Breast epithelium (tissue), 4 donors: ENCODE measurements at regions not wholly inside any gene's neighbourhood (a gene's known extent, or its start where the extent isn't known, plus 50 kb on each side); places are given as distances from the start of the nearest gene placed in this dataset.

Experiments
- DNase-seq, 2 donors: peaks; one replicate each; pipeline ENCODE4 v3.0.0-alpha.2; 2019; ENCODE audit warnings: low spot score in 2 of 2
- H3K27ac ChIP-seq, 2 donors: fragments of 200-600 bp; sonication (generic) in 1 of 2; one replicate each; pipeline ENCODE4 v1.5.1; 2016 to 2019; ENCODE audit warnings: mild to moderate bottlenecking in 1 of 2
- H3K27me3 ChIP-seq, 2 donors: fragments of 200-600 bp; sonication (generic) in 1 of 2; one replicate each; pipeline versions ENCODE4 v1.5.1 to v1.6.0; 2017 to 2019; ENCODE audit warnings: control low read depth in 1 of 2, mild to moderate bottlenecking in 1 of 2
- H3K36me3 ChIP-seq: fragments of 200-600 bp; one replicate; pipeline ENCODE4 v1.5.1; 2019
- H3K4me1 ChIP-seq, 2 donors: fragments of 200-600 bp; sonication (generic); one replicate each; pipeline ENCODE4 v1.5.1; 2016 to 2019; ENCODE audit warnings: control low read depth in 1 of 2
- H3K4me3 ChIP-seq, 3 donors: fragments of 200-600 bp; sonication (generic); 1 replicate in 2 of 3; 2 replicates in 1 of 3; pipeline ENCODE4 v1.5.1; 2016 to 2019; ENCODE audit warnings: mild to moderate bottlenecking in 3 of 3, moderate library complexity in 2 of 3
- H3K9me3 ChIP-seq, 2 donors: fragments of 200-600 bp; sonication (generic) in 1 of 2; one replicate each; pipeline ENCODE4 v1.5.1; 2016 to 2019; ENCODE audit warnings: control low read depth in 1 of 2
- CTCF ChIP-seq, 3 donors: fragments of 450-650 bp; IDR thresholded peaks; one replicate each; pipeline ENCODE4 v1.5.1; 2016 to 2017; ENCODE audit warnings: antibody characterized with exemption in 3 of 3, mild to moderate bottlenecking in 3 of 3, moderate library complexity in 3 of 3
- POLR2A ChIP-seq: fragments of 450-650 bp; IDR thresholded peaks from one replicate; pipeline ENCODE4 v1.6.1; 2016; ENCODE audit warnings: antibody characterized with exemption, mild to moderate bottlenecking, moderate library complexity
- POLR2AphosphoS5 ChIP-seq, 3 donors: sonication (generic); formaldehyde crosslinking; IDR thresholded peaks; one replicate each; pipeline ENCODE4 v1.6.1; 2017; ENCODE audit warnings: antibody characterized with exemption in 3 of 3
- intact Hi-C: fragments of 100-400 bp; cut with DNase I; formaldehyde crosslinking; loops from one replicate; pipeline ENCODE4 v1.15.1; 2023; ENCODE audit warnings: low total_unique reads

GRCh38 chr6:133179481-133179880 is 61.7 kb upstream of the EYA4 start:
- TF ChIP-seq POLR2A (no peak), POLR2AphosphoS5 (IDR thresholded peaks at IDR 0.05) (no peak), CTCF (IDR thresholded peaks at IDR 0.05) (no peak)
- H3K4me1 ChIP-seq: no peaks in the 10 kb centered on the region
- no peak overlapping the region for H3K4me3 ChIP-seq
- intact Hi-C loops: no loop called here
- DNase-seq: no peak
- no peaks in the 10 kb centered on the region for H3K36me3 ChIP-seq
- peaks cover 0 to 6% of the 10 kb centered on the region in 2 donors for H3K9me3 ChIP-seq
- H3K27me3 ChIP-seq: no peaks in the 10 kb centered on the region
- no peak overlapping the region for H3K27ac ChIP-seq

- H3K27ac ChIP-seq: no peak overlapping the region
- H3K36me3 ChIP-seq: no peaks in the 10 kb centered on the region
- no peak overlapping the region for H3K4me3 ChIP-seq
- H3K27me3 ChIP-seq: peaks cover 0 to 3% of the 10 kb centered on the region in 2 donors
- no peaks in the 10 kb centered on the region for H3K4me1 ChIP-seq
- TF ChIP-seq CTCF (IDR thresholded peaks at IDR 0.05): no peak
- H3K9me3 ChIP-seq: peaks cover 0 to 1% of the 10 kb centered on the region in 2 donors
- intact Hi-C loops: no loop called here
- no peak for DNase-seq
Observed at GRCh38 chr6:133183691-133184090, 57.5 kb upstream of the EYA4 start.

GRCh38 chr6:133184798-133185372 is 56.3 kb upstream of the EYA4 start:
- Histone ChIP-seq H3K4me3 (no peak overlapping the region), H3K9me3 (no peaks in the 10 kb centered on the region), H3K27ac (no peak overlapping the region), H3K27me3 (peaks cover 0 to 3% of the 10 kb centered on the region in 2 donors), H3K4me1 (no peaks in the 10 kb centered on the region), H3K36me3 (no peaks in the 10 kb centered on the region)
- no peak for DNase-seq
- TF ChIP-seq POLR2A (no peak), POLR2AphosphoS5 (IDR thresholded peaks at IDR 0.05) (no peak), CTCF (IDR thresholded peaks at IDR 0.05) (peak in 1 of 3 donors; percentile 13)
- intact Hi-C loops: no loop called here

GRCh38 chr6:133185731-133186130 is 55.4 kb upstream of the EYA4 start:
- intact Hi-C loops: no loop called here
- Histone ChIP-seq H3K36me3 (no peaks in the 10 kb centered on the region), H3K9me3 (no peaks in the 10 kb centered on the region), H3K4me1 (no peaks in the 10 kb centered on the region), H3K4me3 (no peak overlapping the region), H3K27me3 (peaks cover 0 to 3% of the 10 kb centered on the region in 2 donors), H3K27ac (no peak overlapping the region)
- TF ChIP-seq CTCF (IDR thresholded peaks at IDR 0.05) (no peak), POLR2A (no peak), POLR2AphosphoS5 (IDR thresholded peaks at IDR 0.05) (no peak)
- DNase-seq: no peak

GRCh38 chr6:133187114-133187513 is 54.0 kb upstream of the EYA4 start:
- Histone ChIP-seq H3K9me3 (no peaks in the 10 kb centered on the region), H3K27me3 (peaks cover 0 to 3% of the 10 kb centered on the region in 2 donors), H3K27ac (no peak overlapping the region), H3K36me3 (no peaks in the 10 kb centered on the region), H3K4me3 (no peak overlapping the region), H3K4me1 (no peaks in the 10 kb centered on the region)
- TF ChIP-seq POLR2AphosphoS5 (IDR thresholded peaks at IDR 0.05) (no peak), CTCF (IDR thresholded peaks at IDR 0.05) (no peak), POLR2A (no peak)
- intact Hi-C loops: no loop called here
- DNase-seq: no peak
